Tibial artery (tissue), 4 donors: ENCODE measurements at regions not wholly inside any gene's neighbourhood (a gene's known extent, or its start where the extent isn't known, plus 50 kb on each side); places are given as distances from the start of the nearest gene placed in this dataset.
A peak's percentile ranks its signal among the peaks of the same experiment; 100 is the strongest.

ENCODE experiments used
- DNase-seq, 2 donors: peaks; one replicate each; pipeline ENCODE4 v3.0.0-alpha.2; 2019
- H3K27ac ChIP-seq, 2 donors: fragments of 200-600 bp; sonication (generic) in 1 of 2; 1 replicate in 1 of 2; 2 replicates in 1 of 2; pipeline ENCODE4 v1.5.1; 2018 to 2019; ENCODE audit warnings: mild to moderate bottlenecking in 1 of 2
- H3K27me3 ChIP-seq, 2 donors: fragments of 200-600 bp; sonication (generic) in 1 of 2; one replicate each; pipeline versions ENCODE4 v1.5.1 to v1.6.0; 2016 to 2019
- H3K36me3 ChIP-seq, 3 donors: fragments of 200-600 bp; sonication (generic) in 2 of 3; one replicate each; pipeline ENCODE4 v1.5.1; 2016 to 2019; ENCODE audit warnings: mild to moderate bottlenecking in 2 of 3
- H3K4me1 ChIP-seq, 4 donors: fragments of 200-600 bp; sonication (generic) in 2 of 4; 1 replicate in 3 of 4; 2 replicates in 1 of 4; pipeline ENCODE4 v1.5.1; 2016 to 2019
- H3K4me3 ChIP-seq, 2 donors: fragments of 200-600 bp; sonication (generic) in 1 of 2; 1 replicate in 1 of 2; 2 replicates in 1 of 2; pipeline ENCODE4 v1.5.1; 2018 to 2019; ENCODE audit warnings: mild to moderate bottlenecking in 2 of 2
- H3K9me3 ChIP-seq, 3 donors: fragments of 200-600 bp; sonication (generic) in 1 of 3; one replicate each; pipeline ENCODE4 v1.5.1; 2016 to 2019
- intact Hi-C: fragments of 100-400 bp; cut with DNase I; formaldehyde crosslinking; loops from one replicate; pipeline ENCODE4 v1.15.0; 2023; ENCODE audit warnings: low total_unique reads
- TF ChIP-seq, protein P1 (sequence below), 2 experiments: fragments of 200-600 bp in 1 of 2; fragments of 450-650 bp in 1 of 2; IDR thresholded peaks; one replicate each; pipeline ENCODE4 v1.5.1; 2017 to 2019; ENCODE audit warnings: antibody characterized with exemption in 2 of 2, mild to moderate bottlenecking in 1 of 2, moderate library complexity in 1 of 2

DNA sequence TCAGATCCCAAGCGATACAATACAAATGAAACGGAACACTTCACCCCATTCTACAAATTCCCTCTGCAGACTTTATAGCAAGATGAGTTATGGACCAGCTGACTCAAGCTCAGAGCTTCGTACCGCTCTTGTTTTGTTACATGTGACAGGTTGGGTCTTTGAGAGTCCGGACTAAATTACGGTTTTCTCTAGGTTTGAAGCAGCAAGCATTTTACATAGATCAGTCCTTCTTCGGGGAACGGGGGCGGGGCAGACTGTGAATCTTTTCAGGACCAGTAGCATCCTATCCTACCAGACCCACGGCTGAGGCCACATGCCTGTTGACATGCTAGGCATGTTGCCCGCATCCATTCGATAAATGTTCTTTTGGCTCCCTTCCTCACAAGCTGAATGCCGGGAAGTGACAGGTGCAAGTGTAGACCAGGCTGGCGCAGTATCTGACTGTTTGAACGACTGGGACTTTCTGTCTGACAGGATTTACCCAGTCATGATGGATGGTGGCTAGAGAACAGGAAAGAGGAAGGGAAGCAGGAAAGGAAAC is 811.0 kb upstream of the GRAMD2B start:
- Histone ChIP-seq H3K36me3 (no peaks in the 10 kb centered on the region), H3K4me1 (no peaks in the 10 kb centered on the region), H3K27ac (no peak overlapping the region), H3K9me3 (no peaks in the 10 kb centered on the region), H3K4me3 (no peak overlapping the region), H3K27me3 (no peaks in the 10 kb centered on the region)
- peak in 1 of 2 donors; percentile 20 for DNase-seq
- intact Hi-C loops = no loop called here
- TF ChIP-seq, protein P1, sequence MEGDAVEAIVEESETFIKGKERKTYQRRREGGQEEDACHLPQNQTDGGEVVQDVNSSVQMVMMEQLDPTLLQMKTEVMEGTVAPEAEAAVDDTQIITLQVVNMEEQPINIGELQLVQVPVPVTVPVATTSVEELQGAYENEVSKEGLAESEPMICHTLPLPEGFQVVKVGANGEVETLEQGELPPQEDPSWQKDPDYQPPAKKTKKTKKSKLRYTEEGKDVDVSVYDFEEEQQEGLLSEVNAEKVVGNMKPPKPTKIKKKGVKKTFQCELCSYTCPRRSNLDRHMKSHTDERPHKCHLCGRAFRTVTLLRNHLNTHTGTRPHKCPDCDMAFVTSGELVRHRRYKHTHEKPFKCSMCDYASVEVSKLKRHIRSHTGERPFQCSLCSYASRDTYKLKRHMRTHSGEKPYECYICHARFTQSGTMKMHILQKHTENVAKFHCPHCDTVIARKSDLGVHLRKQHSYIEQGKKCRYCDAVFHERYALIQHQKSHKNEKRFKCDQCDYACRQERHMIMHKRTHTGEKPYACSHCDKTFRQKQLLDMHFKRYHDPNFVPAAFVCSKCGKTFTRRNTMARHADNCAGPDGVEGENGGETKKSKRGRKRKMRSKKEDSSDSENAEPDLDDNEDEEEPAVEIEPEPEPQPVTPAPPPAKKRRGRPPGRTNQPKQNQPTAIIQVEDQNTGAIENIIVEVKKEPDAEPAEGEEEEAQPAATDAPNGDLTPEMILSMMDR (IDR thresholded peaks at IDR 0.05) = no peak

DNA sequence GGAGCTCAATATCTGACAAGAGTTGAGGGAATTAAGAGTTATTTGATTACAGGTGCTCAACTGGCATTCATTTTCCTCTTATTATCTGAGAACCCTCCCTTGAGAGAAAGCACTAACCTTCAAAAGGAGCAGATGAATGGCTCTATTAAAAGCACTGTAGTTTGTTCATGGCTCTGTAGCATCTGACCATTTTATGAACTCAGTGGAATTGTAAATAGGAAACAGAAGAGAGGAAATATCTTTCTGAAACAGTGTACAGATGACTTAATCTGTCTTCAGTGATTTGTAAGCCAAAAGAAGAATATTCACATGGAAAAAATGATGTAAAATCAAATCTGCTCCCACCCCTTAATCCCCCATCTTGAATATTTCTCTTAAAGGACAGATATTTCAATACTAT is 810.4 kb upstream of the GRAMD2B start:
- Histone ChIP-seq H3K9me3 (no peaks in the 10 kb centered on the region), H3K27ac (no peak overlapping the region), H3K4me1 (no peaks in the 10 kb centered on the region), H3K27me3 (no peaks in the 10 kb centered on the region), H3K36me3 (no peaks in the 10 kb centered on the region), H3K4me3 (no peak overlapping the region)
- TF ChIP-seq, protein P1 (IDR thresholded peaks at IDR 0.05) = no peak
- intact Hi-C loops = no loop called here
- DNase-seq = no peak

DNA sequence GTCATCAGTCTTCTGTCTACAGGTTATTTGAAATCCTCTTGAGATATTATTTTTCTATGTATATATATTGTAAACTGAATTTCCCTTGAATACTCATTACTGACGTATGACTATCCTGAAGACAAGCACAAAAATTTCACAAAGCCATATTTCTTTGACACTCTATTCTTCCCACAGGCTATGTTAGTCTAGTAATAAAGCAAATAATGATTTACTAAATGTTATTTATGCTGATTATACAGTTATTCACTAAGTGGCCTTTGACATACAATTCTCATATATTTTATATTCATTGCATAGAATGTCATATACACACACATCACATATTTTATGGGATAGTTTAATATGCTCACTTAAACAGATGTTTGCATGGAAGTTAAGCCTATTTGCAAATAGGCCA is 793.0 kb upstream of the GRAMD2B start:
- no peaks in the 10 kb centered on the region for H3K36me3 ChIP-seq
- no peak overlapping the region for H3K4me3 ChIP-seq
- intact Hi-C loops = loop anchor here (5.0 kb wide), 1 partner anchor 183 kb away; no protein-coding TSS in a partner anchor
- no peaks in the 10 kb centered on the region for H3K9me3 ChIP-seq
- TF ChIP-seq, protein P1 (IDR thresholded peaks at IDR 0.05) = no peak
- H3K27me3 ChIP-seq = no peaks in the 10 kb centered on the region
- H3K4me1 ChIP-seq = no peaks in the 10 kb centered on the region
- no peak for DNase-seq
- H3K27ac ChIP-seq = no peak overlapping the region

DNA sequence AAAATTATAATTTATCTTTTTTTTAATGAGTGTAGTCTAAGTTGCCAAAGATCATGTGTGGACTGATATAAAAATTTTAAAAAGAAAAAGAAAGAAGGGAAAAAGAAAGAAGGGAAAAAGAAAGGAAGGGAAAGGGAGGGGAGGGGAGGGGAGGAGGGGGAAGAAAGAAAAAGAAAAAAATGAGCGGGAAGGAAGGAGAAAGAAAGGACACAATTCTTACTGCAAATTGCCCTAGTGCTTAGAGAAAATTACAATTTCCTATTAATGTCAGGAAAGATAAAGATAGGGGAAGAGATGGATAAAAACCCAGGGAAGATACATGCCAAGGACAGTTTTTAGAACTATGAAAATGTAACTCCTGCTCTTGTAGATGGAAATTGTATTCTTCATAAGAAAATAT is 789.7 kb upstream of the GRAMD2B start:
- no peak for DNase-seq
- no peak overlapping the region for H3K4me3 ChIP-seq
- no peaks in the 10 kb centered on the region for H3K4me1 ChIP-seq
- H3K9me3 ChIP-seq = no peaks in the 10 kb centered on the region
- H3K27me3 ChIP-seq = no peaks in the 10 kb centered on the region
- TF ChIP-seq, protein P1 (IDR thresholded peaks at IDR 0.05) = no peak
- no peak overlapping the region for H3K27ac ChIP-seq
- H3K36me3 ChIP-seq = no peaks in the 10 kb centered on the region
- intact Hi-C loops = loop anchor here (5.0 kb wide), 1 partner anchor 186 kb away; no protein-coding TSS in a partner anchor

DNA sequence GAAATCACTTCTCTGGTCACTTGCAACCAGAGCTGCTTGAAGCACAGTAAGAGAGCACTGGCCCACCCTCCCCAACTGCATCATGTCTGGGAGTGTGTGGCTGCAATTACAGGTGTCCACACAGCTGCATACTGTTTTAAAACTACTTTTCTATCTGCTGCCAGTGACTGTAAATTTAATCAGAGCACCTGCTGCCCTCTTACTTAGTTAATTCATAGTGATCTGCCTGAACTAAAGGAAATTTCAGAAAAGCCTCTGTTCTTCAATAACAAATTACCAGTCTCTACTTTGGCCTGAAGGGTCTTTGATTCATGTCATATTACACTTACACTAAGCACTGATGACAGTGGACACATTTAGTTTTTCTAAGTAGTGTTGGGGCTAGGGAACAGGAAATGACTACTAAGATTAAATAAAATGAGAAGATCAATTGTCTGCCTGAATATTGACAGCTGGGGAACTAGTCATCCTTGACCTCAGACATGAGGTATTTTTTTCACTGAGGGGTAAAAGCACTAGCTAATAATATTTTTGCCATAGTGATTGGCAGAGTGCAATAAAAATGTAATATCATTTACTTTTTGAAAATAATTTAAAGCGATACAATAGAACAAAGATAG is 788.9 kb upstream of the GRAMD2B start:
- H3K27ac ChIP-seq = no peak overlapping the region
- TF ChIP-seq, protein P1 (IDR thresholded peaks at IDR 0.05) = no peak
- H3K9me3 ChIP-seq = no peaks in the 10 kb centered on the region
- H3K4me3 ChIP-seq = no peak overlapping the region
- no peaks in the 10 kb centered on the region for H3K27me3 ChIP-seq
- H3K36me3 ChIP-seq = no peaks in the 10 kb centered on the region
- H3K4me1 ChIP-seq = no peaks in the 10 kb centered on the region
- no peak for DNase-seq
- intact Hi-C loops = loop anchor here (5.0 kb wide), 1 partner anchor 187 kb away; no protein-coding TSS in a partner anchor
